ENCODE measurements at regions not wholly inside any gene's neighbourhood (a gene's known extent, or its start where the extent isn't known, plus 50 kb on each side); places are given as distances from the start of the nearest gene placed in this dataset.

DNA sequence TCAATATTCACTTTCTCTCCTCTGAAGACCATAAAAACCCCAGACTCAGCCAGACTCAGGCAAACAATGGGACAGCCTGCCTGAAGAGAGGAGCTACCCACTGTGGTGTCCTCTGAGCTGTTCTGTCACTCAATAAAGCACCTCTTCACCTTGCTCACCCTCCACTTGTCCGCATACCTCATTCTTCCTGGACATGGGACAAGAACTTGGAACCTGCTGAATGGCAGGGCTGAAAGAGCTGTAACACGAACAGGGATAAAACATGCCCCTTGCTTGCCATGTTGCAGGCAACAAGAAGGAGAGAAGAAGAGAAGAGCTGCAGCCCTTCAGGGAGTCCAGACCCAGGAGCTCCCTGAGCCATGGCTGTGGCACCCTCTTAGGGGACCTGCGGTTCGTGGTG is 86.8 kb upstream of the SEMA6A start:
- no peak overlapping the region for H3K27ac ChIP-seq
- no peak overlapping the region for H3K4me2 ChIP-seq
- no peaks in the 10 kb centered on the region for H3K27me3 ChIP-seq (ENCODE audit: insufficient read depth, low read depth)
- H3K4me1 ChIP-seq (ENCODE audit: low read depth, poor library complexity, severe bottlenecking), result no peaks in the 10 kb centered on the region
- TF ChIP-seq, protein P1, sequence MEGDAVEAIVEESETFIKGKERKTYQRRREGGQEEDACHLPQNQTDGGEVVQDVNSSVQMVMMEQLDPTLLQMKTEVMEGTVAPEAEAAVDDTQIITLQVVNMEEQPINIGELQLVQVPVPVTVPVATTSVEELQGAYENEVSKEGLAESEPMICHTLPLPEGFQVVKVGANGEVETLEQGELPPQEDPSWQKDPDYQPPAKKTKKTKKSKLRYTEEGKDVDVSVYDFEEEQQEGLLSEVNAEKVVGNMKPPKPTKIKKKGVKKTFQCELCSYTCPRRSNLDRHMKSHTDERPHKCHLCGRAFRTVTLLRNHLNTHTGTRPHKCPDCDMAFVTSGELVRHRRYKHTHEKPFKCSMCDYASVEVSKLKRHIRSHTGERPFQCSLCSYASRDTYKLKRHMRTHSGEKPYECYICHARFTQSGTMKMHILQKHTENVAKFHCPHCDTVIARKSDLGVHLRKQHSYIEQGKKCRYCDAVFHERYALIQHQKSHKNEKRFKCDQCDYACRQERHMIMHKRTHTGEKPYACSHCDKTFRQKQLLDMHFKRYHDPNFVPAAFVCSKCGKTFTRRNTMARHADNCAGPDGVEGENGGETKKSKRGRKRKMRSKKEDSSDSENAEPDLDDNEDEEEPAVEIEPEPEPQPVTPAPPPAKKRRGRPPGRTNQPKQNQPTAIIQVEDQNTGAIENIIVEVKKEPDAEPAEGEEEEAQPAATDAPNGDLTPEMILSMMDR (conservative IDR thresholded peaks at IDR 0.05; ENCODE audit: low read depth, low read length), result no peak
- no peak overlapping the region for H2AFZ ChIP-seq (ENCODE audit: low read depth)
- H3K79me2 ChIP-seq (ENCODE audit: insufficient read depth, low read depth), result no peaks in the 10 kb centered on the region
- no peaks in the 10 kb centered on the region for H3K36me3 ChIP-seq (ENCODE audit: insufficient read depth)
- no peaks in the 10 kb centered on the region for H4K20me1 ChIP-seq (ENCODE audit: insufficient read depth)
- H3K9ac ChIP-seq, result no peak overlapping the region
- no peak overlapping the region for H3K4me3 ChIP-seq (IDR thresholded peaks at IDR 0.05; ENCODE audit: insufficient read depth, low read depth, low read length)

DNA sequence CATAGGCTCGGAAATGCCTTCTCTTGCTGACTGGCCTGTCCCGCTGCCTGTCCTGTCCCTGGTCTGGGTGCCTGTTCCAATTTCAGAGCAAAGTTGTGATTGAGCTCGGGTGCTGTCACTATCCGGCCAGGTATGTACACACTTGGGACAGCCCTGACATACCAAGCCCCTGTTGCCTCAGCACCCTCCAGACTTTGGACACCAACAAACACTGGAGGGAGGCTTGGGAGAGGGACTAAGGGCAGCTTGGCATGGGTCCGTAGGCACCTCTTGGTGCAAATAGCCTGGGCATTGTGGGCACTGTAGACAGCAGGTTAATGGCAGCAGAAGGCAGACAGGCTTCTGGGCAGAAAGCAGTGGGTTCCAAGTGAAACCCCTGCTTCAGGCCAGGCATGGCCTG is 86.3 kb upstream of the SEMA6A start:
- no peaks in the 10 kb centered on the region for H4K20me1 ChIP-seq (ENCODE audit: insufficient read depth)
- no peak overlapping the region for H3K4me2 ChIP-seq
- H3K9ac ChIP-seq, result no peak overlapping the region
- H3K4me3 ChIP-seq (IDR thresholded peaks at IDR 0.05; ENCODE audit: insufficient read depth, low read depth, low read length), result no peak overlapping the region
- TF ChIP-seq, protein P1 (conservative IDR thresholded peaks at IDR 0.05; ENCODE audit: low read depth, low read length), result no peak
- H3K27ac ChIP-seq, result no peak overlapping the region
- no peaks in the 10 kb centered on the region for H3K4me1 ChIP-seq (ENCODE audit: low read depth, poor library complexity, severe bottlenecking)
- H3K27me3 ChIP-seq (ENCODE audit: insufficient read depth, low read depth), result no peaks in the 10 kb centered on the region
- no peaks in the 10 kb centered on the region for H3K36me3 ChIP-seq (ENCODE audit: insufficient read depth)
- H2AFZ ChIP-seq (ENCODE audit: low read depth), result no peak overlapping the region
- no peaks in the 10 kb centered on the region for H3K79me2 ChIP-seq (ENCODE audit: insufficient read depth, low read depth)

DNA sequence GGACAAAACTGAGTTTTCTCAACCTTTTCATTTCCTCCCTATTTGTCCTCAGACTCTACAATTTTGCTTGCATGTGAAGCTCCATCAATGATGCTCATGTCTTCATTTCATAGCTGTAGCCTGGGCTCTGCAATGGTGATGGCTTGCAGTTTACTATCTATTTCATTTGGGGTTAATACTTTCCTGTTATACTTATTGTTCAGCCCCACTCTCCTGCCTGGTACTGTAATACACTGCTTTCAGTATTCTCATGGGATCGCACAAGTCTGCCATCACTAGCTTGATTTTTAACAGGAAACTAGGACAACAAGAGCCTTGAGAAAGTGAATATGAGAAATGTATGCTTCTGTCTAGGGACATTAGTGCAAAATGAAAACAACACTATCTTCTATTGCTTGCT is 84.2 kb upstream of the SEMA6A start:
- no peak overlapping the region for H3K4me3 ChIP-seq (IDR thresholded peaks at IDR 0.05; ENCODE audit: insufficient read depth, low read depth, low read length)
- no peaks in the 10 kb centered on the region for H3K79me2 ChIP-seq (ENCODE audit: insufficient read depth, low read depth)
- no peaks in the 10 kb centered on the region for H3K36me3 ChIP-seq (ENCODE audit: insufficient read depth)
- H3K4me2 ChIP-seq, result no peak overlapping the region
- H3K27me3 ChIP-seq (ENCODE audit: insufficient read depth, low read depth), result no peaks in the 10 kb centered on the region
- TF ChIP-seq, protein P1 (conservative IDR thresholded peaks at IDR 0.05; ENCODE audit: low read depth, low read length), result no peak
- no peak overlapping the region for H3K9ac ChIP-seq
- H3K4me1 ChIP-seq (ENCODE audit: low read depth, poor library complexity, severe bottlenecking), result no peaks in the 10 kb centered on the region
- no peak overlapping the region for H2AFZ ChIP-seq (ENCODE audit: low read depth)
- no peaks in the 10 kb centered on the region for H4K20me1 ChIP-seq (ENCODE audit: insufficient read depth)
- H3K27ac ChIP-seq, result no peak overlapping the region

DNA sequence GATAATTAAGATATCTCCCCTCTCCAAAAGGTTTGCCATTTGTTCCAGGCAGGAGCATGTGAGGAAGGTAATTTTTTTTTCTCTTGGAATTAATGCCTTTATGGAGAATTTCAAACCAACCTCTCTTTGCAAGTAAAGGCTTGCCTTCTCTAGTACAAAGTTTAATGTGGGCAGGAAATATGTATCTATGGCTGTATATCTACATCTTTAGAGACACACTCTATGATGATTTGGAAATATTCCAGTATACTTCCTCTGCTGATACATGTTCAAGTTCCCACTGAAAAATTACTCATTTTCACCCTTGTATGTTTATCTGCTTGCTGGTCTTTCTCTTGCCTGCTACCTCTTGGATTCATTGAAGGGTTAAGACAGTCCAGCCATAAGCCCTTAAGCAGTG is 83.5 kb upstream of the SEMA6A start:
- Histone ChIP-seq H3K36me3 (ENCODE audit: insufficient read depth) (no peaks in the 10 kb centered on the region), H2AFZ (ENCODE audit: low read depth) (no peak overlapping the region), H3K27me3 (ENCODE audit: insufficient read depth, low read depth) (no peaks in the 10 kb centered on the region), H3K79me2 (ENCODE audit: insufficient read depth, low read depth) (no peaks in the 10 kb centered on the region), H3K27ac (no peak overlapping the region), H3K4me2 (no peak overlapping the region), H3K4me1 (ENCODE audit: low read depth, poor library complexity, severe bottlenecking) (no peaks in the 10 kb centered on the region), H3K4me3 (IDR thresholded peaks at IDR 0.05; ENCODE audit: insufficient read depth, low read depth, low read length) (no peak overlapping the region), H3K9ac (no peak overlapping the region), H4K20me1 (ENCODE audit: insufficient read depth) (no peaks in the 10 kb centered on the region)
- TF ChIP-seq, protein P1 (conservative IDR thresholded peaks at IDR 0.05; ENCODE audit: low read depth, low read length), result no peak

DNA sequence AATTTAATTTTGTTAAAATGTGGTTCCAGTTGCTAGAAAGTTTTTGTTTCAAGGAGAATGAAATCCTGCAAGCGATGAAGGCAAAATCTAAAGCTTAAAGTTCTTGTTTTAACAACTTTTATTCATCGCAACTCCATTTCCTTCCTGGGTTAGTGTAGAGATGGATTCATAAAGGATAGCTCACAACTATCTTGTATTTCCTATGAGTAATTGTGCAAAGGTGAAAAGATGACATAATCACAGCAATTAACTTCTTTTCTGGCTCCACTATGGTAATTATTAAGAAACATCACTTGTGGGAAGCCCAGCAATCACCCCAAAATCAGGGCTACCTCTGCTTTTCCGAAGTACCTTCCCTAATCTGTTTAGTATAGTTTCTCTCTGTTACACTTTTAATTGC is 80.8 kb upstream of the SEMA6A start:
- no peaks in the 10 kb centered on the region for H3K4me1 ChIP-seq (ENCODE audit: low read depth, poor library complexity, severe bottlenecking)
- H3K9ac ChIP-seq, result no peak overlapping the region
- H3K36me3 ChIP-seq (ENCODE audit: insufficient read depth), result no peaks in the 10 kb centered on the region

More for the DNA sequence above, 80.8 kb upstream of the SEMA6A start:
- Histone ChIP-seq H4K20me1 (ENCODE audit: insufficient read depth) (no peaks in the 10 kb centered on the region), H3K79me2 (ENCODE audit: insufficient read depth, low read depth) (no peaks in the 10 kb centered on the region), H3K4me2 (no peak overlapping the region), H3K4me3 (IDR thresholded peaks at IDR 0.05; ENCODE audit: insufficient read depth, low read depth, low read length) (no peak overlapping the region), H2AFZ (ENCODE audit: low read depth) (no peak overlapping the region), H3K27ac (no peak overlapping the region), H3K27me3 (ENCODE audit: insufficient read depth, low read depth) (no peaks in the 10 kb centered on the region)
- TF ChIP-seq, protein P1 (conservative IDR thresholded peaks at IDR 0.05; ENCODE audit: low read depth, low read length), result no peak

Data from KMS-11 (cell line).